ENCODE measurements at regions not wholly inside any gene's neighbourhood (a gene's known extent, or its start where the extent isn't known, plus 50 kb on each side); places are given as distances from the start of the nearest gene placed in this dataset.
"Not testable (repeated sequence)": the region's sequence is repeated elsewhere in the genome, so short reads cannot be mapped to it uniquely, and the experiment has no call there.

DNA sequence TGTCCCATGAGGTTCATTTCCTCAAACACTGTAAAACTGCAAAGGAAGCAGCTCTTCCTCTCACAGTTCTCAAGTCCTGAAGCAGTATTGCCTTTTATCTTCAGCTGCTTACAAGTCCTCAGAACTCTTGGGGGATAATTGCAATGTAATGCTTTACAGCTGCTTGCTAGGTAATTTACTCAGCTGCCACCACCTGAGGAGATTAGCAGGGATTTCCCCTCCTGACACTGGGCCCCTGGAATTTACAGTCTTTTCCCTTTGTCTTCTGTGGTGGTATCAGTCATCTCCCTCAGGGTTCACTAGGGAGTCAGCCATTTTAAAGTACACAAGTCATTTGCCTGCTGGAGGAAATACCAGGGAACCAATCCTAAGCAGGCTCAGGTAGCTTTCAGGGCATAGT, 754.3 kb upstream of the GRAMD2B start:
- TF ChIP-seq TAF1 (IDR thresholded peaks at IDR 0.05; ENCODE audit: borderline replicate concordance, low read depth, low read length) (no peak), POLR2AphosphoS5 (IDR thresholded peaks at IDR 0.05; ENCODE audit: low read depth, low read length) (no peak), POLR2A (IDR thresholded peaks at IDR 0.05; ENCODE audit: low read depth, low read length) (no peak)
- FAIRE-seq (no peak), DNase-seq (ENCODE audit: insufficient read length) (no peak)

DNA sequence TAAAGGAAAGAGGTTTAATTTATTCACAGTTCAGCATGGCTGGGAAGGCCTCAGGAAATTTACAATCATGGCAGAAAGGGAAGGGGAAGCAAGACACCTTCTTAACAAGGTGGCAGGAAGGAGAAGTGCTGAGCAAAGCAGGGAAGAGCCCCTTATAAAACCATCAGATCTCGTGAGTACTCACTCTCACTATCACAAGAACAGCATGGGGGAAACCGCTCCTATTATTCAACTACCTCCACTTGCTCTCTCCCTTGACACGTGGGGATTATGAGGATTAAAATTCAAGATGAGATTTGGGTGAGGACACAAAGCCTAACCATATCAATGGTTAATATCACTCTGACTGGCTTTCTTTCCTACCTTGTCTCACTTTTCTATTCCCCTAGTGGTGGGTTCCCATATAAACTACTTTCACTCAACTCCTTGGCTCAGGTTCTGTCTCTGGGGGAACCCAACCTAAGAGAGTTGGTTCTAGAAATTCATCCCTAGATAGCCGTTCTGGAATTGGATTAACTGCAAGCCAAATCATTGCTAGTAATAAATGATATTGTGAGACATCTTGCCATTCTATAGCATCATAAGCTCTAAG, 749.8 kb upstream of the GRAMD2B start:
- DNase-seq (ENCODE audit: insufficient read length): no peak
- TF ChIP-seq TAF1 (IDR thresholded peaks at IDR 0.05; ENCODE audit: borderline replicate concordance, low read depth, low read length) (no peak), POLR2A (IDR thresholded peaks at IDR 0.05; ENCODE audit: low read depth, low read length) (no peak), POLR2AphosphoS5 (IDR thresholded peaks at IDR 0.05; ENCODE audit: low read depth, low read length) (no peak)
- FAIRE-seq: no peak

DNA sequence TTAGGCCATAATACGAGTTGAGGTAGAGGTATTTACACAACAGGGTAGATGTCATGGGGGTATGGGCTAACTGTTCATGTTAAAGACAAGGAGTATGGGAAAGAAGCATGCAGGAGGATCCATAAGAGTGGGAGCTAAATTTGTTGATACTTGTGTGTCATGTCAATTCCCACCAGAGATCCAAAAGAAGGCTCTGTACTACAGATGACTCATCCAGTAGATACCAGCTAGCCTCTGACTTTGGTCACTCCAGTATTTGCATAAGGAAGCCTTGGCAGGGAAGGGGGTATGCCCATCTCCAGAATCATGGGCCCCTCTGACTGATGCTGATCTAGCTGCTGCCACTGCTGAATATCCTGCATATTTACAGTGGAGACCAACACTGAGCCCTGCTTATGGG, 743.7 kb upstream of the GRAMD2B start:
- no peak for FAIRE-seq
- TF ChIP-seq POLR2A (IDR thresholded peaks at IDR 0.05; ENCODE audit: low read depth, low read length): no peak
- no peak for TF ChIP-seq POLR2AphosphoS5 (IDR thresholded peaks at IDR 0.05; ENCODE audit: low read depth, low read length)
- TF ChIP-seq TAF1 (IDR thresholded peaks at IDR 0.05; ENCODE audit: borderline replicate concordance, low read depth, low read length): no peak

DNA sequence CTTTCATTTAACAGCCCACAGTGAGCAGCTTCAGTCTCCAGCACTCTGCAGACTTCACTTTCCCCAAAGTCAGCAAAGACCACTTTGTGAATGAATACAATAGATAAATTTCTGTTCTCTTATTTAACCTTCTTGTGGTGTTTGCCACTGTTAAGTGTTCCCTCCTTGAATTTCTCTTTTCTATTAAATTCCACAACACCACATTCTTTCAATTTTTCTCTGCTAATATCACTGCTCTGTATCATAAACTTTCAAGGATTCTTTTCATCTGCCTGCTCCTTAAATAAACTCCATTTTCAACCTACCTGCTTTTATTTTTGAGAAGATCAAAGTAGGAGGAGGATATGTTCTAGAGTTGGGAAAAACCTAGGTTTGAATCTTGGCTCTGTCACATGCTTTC, 739.5 kb upstream of the GRAMD2B start:
- TF ChIP-seq POLR2A (IDR thresholded peaks at IDR 0.05; ENCODE audit: low read depth, low read length) (no peak), POLR2AphosphoS5 (IDR thresholded peaks at IDR 0.05; ENCODE audit: low read depth, low read length) (no peak), TAF1 (IDR thresholded peaks at IDR 0.05; ENCODE audit: borderline replicate concordance, low read depth, low read length) (no peak)
- FAIRE-seq (no peak), DNase-seq (ENCODE audit: insufficient read length) (no peak)

More for the DNA sequence above, 743.7 kb upstream of the GRAMD2B start:
- no peak for DNase-seq (ENCODE audit: insufficient read length)

DNA sequence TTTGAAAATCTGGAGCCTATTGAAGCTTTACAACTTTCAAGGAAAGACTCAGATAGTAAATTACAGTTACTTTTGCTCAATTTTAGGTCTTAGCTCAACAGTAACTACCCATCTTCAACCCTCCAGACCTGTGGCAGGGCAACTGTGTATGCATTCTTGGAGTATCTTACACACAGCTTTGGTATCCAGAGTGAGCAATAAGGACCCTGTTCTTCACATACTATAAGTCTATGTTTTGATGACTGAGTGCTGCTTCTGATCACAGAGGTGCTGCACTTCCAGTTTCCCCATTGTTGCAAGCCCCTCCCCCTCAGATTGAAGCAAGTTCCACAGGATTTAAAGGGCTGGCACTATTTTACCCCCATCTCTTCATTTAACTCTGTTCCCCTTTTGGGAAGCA, 737.4 kb upstream of the GRAMD2B start:
- no peak for TF ChIP-seq TAF1 (IDR thresholded peaks at IDR 0.05; ENCODE audit: borderline replicate concordance, low read depth, low read length)
- no peak for TF ChIP-seq POLR2AphosphoS5 (IDR thresholded peaks at IDR 0.05; ENCODE audit: low read depth, low read length)
- no peak for TF ChIP-seq POLR2A (IDR thresholded peaks at IDR 0.05; ENCODE audit: low read depth, low read length)
- no peak for FAIRE-seq
- no peak for DNase-seq (ENCODE audit: insufficient read length)

DNA sequence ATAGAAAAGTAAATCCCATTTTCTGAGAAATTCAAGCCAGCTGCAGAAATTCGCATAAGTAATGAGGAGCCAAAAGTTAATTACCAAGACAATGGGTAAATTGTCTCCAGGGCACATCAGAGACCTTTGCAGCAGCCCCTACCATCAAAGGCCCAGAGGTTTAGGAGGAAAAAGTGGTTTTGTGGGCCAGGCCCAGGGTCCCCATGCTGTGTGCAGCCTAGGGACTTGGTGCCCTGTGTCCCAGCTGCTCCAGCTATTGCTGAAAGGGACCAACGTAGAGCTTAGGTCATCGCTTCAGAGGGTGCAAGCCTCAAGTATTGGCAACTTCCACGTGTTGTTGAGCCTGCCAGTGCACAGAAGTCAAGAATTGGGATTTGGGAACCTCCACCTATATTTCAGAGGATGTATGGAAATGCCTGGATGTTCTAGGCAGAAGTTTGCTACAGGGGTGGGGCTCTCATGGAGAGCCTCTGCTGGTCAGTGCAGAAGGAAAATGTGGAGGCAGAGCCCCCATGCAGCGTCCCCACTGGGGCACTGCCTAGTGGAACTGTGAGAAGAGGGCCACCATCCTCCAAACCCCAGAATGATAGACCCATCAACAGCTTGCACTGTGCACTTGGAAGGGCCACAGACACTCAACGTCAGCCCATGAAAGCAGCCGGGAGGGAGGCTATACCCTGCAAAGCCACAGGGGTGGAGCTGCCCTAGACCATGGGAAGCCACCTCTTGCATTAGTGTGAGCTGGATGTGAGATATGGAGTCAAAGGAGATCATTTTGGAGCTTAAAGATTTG, 731.3 kb upstream of the GRAMD2B start:
- not testable (repeated sequence) for FAIRE-seq; DNase-seq (ENCODE audit: insufficient read length)

DNA sequence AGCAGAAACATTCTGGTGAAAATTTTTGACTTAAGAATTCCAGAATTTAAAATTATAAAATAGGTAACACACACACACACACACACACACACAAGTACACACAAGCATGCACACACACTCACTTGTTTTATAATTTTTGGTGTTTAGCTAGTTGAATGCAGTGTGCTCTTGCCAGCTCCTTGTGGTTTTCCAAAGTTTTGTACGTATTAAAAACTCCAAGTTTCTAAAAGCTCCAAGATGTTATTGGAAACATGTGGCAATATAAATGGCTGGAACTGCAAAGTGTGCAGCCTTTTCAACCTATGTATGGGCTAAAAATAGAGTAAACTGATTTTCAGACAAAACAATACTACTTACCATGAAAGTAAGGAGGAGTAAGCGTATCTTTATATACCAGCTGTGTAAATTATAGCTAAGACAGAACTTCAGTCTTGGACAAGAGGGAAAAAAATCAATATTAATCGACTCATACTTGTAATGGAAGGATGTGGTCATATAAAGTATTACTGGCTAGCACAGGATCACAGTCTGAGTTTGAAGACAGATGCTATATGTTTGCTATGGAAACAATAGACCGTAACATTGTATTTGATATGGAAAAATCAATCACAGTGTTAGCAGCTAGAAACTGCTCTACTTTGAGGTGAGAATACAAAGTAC, 727.1 kb upstream of the GRAMD2B start:
- DNase-seq (ENCODE audit: insufficient read length): no peak
- TF ChIP-seq TAF1 (IDR thresholded peaks at IDR 0.05; ENCODE audit: borderline replicate concordance, low read depth, low read length) (no peak), POLR2A (IDR thresholded peaks at IDR 0.05; ENCODE audit: low read depth, low read length) (no peak)
- no peak for FAIRE-seq

DNA sequence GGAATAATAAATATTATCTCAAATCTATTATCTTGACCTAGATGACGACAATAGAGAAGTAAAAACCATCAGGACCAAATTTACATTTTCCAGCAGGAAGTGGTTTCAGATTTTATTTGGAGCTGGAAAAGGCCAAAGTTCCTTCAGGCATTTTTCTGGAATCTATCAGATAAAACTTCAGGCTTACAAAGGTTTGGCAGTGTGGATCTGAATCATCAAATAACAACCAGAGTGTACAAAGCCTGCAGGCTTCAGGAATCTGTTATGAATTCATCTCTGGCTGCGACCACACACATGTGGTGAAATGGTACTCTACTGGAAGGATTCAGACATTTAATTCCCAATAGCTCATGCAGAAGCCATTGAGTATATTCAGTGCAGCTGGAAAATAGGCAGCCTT, 726.4 kb upstream of the GRAMD2B start:
- DNase-seq (ENCODE audit: insufficient read length): no peak
- FAIRE-seq: no peak
- TF ChIP-seq POLR2AphosphoS5 (IDR thresholded peaks at IDR 0.05; ENCODE audit: low read depth, low read length) (no peak), TAF1 (IDR thresholded peaks at IDR 0.05; ENCODE audit: borderline replicate concordance, low read depth, low read length) (no peak), POLR2A (IDR thresholded peaks at IDR 0.05; ENCODE audit: low read depth, low read length) (no peak)

DNA sequence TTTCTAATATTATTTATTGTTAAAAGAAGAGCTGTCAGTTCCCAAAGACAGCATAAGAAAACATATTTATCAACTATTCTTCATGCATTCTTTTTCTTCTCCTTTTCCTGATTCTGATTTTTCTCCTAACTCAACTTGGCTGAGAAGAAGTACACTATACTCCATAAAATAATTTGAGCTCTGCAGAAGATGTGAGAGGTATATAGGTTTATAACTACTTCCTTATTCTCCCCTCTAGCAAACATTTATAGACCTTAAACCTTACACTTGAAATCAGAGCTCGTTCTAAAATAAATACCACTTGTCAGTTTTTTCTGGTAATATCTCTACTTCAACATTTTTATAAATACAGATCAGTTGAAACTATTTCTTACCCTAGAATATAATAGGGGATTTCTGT, 724.8 kb upstream of the GRAMD2B start:
- TF ChIP-seq POLR2A (IDR thresholded peaks at IDR 0.05; ENCODE audit: low read depth, low read length) (no peak), TAF1 (IDR thresholded peaks at IDR 0.05; ENCODE audit: borderline replicate concordance, low read depth, low read length) (no peak), POLR2AphosphoS5 (IDR thresholded peaks at IDR 0.05; ENCODE audit: low read depth, low read length) (no peak)
- no peak for DNase-seq (ENCODE audit: insufficient read length)
- no peak for FAIRE-seq

DNA sequence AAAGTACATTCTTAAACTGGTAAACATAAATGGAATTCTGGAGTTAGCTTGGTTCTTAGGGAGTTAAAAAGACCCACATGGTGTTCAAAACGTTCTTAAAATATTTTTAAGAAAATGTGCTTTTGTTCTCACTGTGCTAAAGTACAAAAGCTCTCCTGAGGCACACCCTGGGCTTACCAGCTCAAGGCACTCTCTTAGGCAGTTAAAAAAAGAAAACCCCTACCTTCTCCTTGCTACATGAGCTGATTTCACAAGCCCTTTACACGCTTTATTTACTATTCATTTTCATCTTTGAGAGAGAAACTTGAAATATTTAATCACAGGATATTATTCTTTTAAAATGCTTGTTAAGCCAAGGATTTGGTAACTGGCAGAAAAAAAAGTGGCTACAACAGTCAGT, 723.3 kb upstream of the GRAMD2B start:
- no peak for TF ChIP-seq POLR2AphosphoS5 (IDR thresholded peaks at IDR 0.05; ENCODE audit: low read depth, low read length)
- TF ChIP-seq TAF1 (IDR thresholded peaks at IDR 0.05; ENCODE audit: borderline replicate concordance, low read depth, low read length): no peak
- TF ChIP-seq POLR2A (IDR thresholded peaks at IDR 0.05; ENCODE audit: low read depth, low read length): no peak
- no peak for FAIRE-seq
- no peak for DNase-seq (ENCODE audit: insufficient read length)

DNA sequence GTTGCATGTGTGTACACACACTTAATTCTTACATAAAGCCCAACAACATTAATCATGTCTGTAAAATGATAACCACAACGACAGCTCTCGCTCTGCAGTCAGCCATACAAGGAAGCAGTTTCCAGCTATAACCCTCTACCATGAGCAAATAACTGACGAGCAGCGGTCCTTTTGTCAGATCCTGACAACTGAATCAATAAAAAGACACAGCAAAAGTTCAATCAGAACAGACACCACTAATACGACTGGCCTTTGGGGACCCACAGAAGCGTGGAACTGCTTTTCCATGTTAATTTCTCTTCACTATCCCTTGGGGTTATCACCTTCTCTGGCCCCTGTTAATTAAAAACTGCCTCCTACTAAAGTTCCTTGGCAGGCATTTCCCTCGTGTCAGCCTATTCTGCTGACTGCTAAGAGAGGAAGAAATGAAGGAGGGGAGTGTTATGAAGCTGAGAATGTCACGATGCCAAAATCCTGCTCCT, 722.8 kb upstream of the GRAMD2B start:
- FAIRE-seq (no peak), DNase-seq (ENCODE audit: insufficient read length) (no peak)
- TF ChIP-seq POLR2AphosphoS5 (IDR thresholded peaks at IDR 0.05; ENCODE audit: low read depth, low read length): no peak
- no peak for TF ChIP-seq TAF1 (IDR thresholded peaks at IDR 0.05; ENCODE audit: borderline replicate concordance, low read depth, low read length)
- TF ChIP-seq POLR2A (IDR thresholded peaks at IDR 0.05; ENCODE audit: low read depth, low read length): no peak

DNA sequence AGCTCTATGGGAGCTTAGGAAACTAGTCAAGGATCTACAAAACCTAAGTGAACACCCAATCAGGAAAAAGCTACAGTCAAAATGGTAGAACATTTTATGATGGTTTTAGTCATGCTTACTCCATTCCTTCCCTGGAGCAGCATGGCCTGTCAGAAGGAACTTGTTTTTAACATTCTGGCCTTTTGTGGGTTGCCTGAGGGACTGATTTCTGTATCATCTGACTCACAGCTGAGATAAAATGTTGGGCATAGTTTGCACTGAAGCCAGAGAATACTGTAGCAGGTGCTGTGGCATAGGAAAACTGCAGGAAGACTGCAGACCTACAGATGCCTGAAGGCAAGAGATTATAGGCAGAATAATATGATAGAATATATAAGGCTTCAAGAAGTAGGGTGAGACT, 719.6 kb upstream of the GRAMD2B start:
- FAIRE-seq (no peak), DNase-seq (ENCODE audit: insufficient read length) (no peak)

More for the DNA sequence above, 719.6 kb upstream of the GRAMD2B start:
- TF ChIP-seq POLR2AphosphoS5 (IDR thresholded peaks at IDR 0.05; ENCODE audit: low read depth, low read length) (no peak), TAF1 (IDR thresholded peaks at IDR 0.05; ENCODE audit: borderline replicate concordance, low read depth, low read length) (no peak), POLR2A (IDR thresholded peaks at IDR 0.05; ENCODE audit: low read depth, low read length) (no peak)

Measured in GM12892 (cell line).